ENCODE measurements at regions not wholly inside any gene's neighbourhood (a gene's known extent, or its start where the extent isn't known, plus 50 kb on each side); places are given as distances from the start of the nearest gene placed in this dataset.

GRCh38 chr2:235391921-235392615 lies 101.8 kb upstream of the AGAP1 start:
- Histone ChIP-seq H3K4me3 (ENCODE audit: low read length) (no peak overlapping the region), H3K27me3 (ENCODE audit: control insufficient read depth in 2 of 2, insufficient read depth in 2 of 2, low read length in 2 of 2) (no peaks in the 10 kb centered on the region), H3K4me1 (ENCODE audit: control insufficient read depth in 2 of 2, insufficient read depth in 2 of 2, low read length in 2 of 2) (peaks cover 11 to 14% of the 10 kb centered on the region in 2 donors), H3K9me3 (ENCODE audit: control insufficient read depth in 2 of 3, low read length in 3 of 3) (no peaks in the 10 kb centered on the region), H3K36me3 (ENCODE audit: control insufficient read depth in 2 of 3, insufficient read depth in 3 of 3, low read length in 3 of 3) (no peaks in the 10 kb centered on the region), H3K27ac (ENCODE audit: low read depth, low read length) (no peak overlapping the region)
- DNase-seq (no peak), ATAC-seq (no peak)
- H3K4me1 Mint-ChIP-seq: peaks cover 10 to 18% (median 13%) of the 10 kb centered on the region in 7 donors
- peaks cover 0 to 19% (median 9%) of the 10 kb centered on the region in 5 donors for H3K27me3 Mint-ChIP-seq
- H3K27ac Mint-ChIP-seq: no peak overlapping the region
- intact Hi-C loops (cut with micrococcal nuclease): no loop called here
- H3K4me3 Mint-ChIP-seq: peak overlapping the region in 1 of 10 donors; percentile 33
- peaks cover 0 to 10% (median 2%) of the 10 kb centered on the region in 11 donors for H3K9me3 Mint-ChIP-seq
- peaks cover 0 to 6% (median 0%) of the 10 kb centered on the region in 5 donors for H3K36me3 Mint-ChIP-seq
- ChIA-PET CTCF (no interaction called here), POLR2A (no interaction called here)

- Histone ChIP-seq H3K36me3 (ENCODE audit: control insufficient read depth in 2 of 3, insufficient read depth in 3 of 3, low read length in 3 of 3) (no peaks in the 10 kb centered on the region), H3K27ac (ENCODE audit: low read depth, low read length) (no peak overlapping the region), H3K9me3 (ENCODE audit: control insufficient read depth in 2 of 3, low read length in 3 of 3) (no peaks in the 10 kb centered on the region), H3K4me1 (ENCODE audit: control insufficient read depth in 2 of 2, insufficient read depth in 2 of 2, low read length in 2 of 2) (peaks cover 11 to 14% of the 10 kb centered on the region in 2 donors), H3K4me3 (ENCODE audit: low read length) (no peak overlapping the region), H3K27me3 (ENCODE audit: control insufficient read depth in 2 of 2, insufficient read depth in 2 of 2, low read length in 2 of 2) (no peaks in the 10 kb centered on the region)
- DNase-seq (no peak), ATAC-seq (no peak)
- Mint-ChIP-seq H3K27ac (no peak overlapping the region), H3K36me3 (peaks cover 0 to 9% (median 0%) of the 10 kb centered on the region in 5 donors), H3K9me3 (peaks cover 0 to 9% (median 2%) of the 10 kb centered on the region in 11 donors), H3K27me3 (peaks cover 0 to 28% (median 16%) of the 10 kb centered on the region in 5 donors), H3K4me3 (no peak overlapping the region), H3K4me1 (peaks cover 10 to 18% (median 13%) of the 10 kb centered on the region in 7 donors)
- POLR2A ChIA-PET: no interaction called here
- intact Hi-C loops (cut with micrococcal nuclease): no loop called here
- CTCF ChIA-PET: no interaction called here
Measured at GRCh38 chr2:235394278-235394828, 99.5 kb upstream of the AGAP1 start.

GRCh38 chr2:235396071-235396846 lies 97.6 kb upstream of the AGAP1 start:
- POLR2A ChIA-PET: no interaction called here

GRCh38 chr2:235398321-235398720 lies 95.5 kb upstream of the AGAP1 start:
- CTCF ChIA-PET: no interaction called here
- ATAC-seq (no peak), DNase-seq (no peak)
- Mint-ChIP-seq H3K36me3 (peaks cover 0 to 12% (median 0%) of the 10 kb centered on the region in 5 donors), H3K27me3 (peaks cover 0 to 47% (median 26%) of the 10 kb centered on the region in 5 donors), H3K4me3 (no peak overlapping the region), H3K27ac (no peak overlapping the region), H3K9me3 (peaks cover 0 to 14% (median 6%) of the 10 kb centered on the region in 11 donors), H3K4me1 (peaks cover 0 to 5% (median 0%) of the 10 kb centered on the region in 7 donors)
- H3K4me1 ChIP-seq (ENCODE audit: control insufficient read depth in 2 of 2, insufficient read depth in 2 of 2, low read length in 2 of 2): no peaks in the 10 kb centered on the region
- no peak overlapping the region for H3K4me3 ChIP-seq (ENCODE audit: low read length)
- H3K36me3 ChIP-seq (ENCODE audit: control insufficient read depth in 2 of 3, insufficient read depth in 3 of 3, low read length in 3 of 3): no peaks in the 10 kb centered on the region
- no peaks in the 10 kb centered on the region for H3K27me3 ChIP-seq (ENCODE audit: control insufficient read depth in 2 of 2, insufficient read depth in 2 of 2, low read length in 2 of 2)
- intact Hi-C loops (cut with micrococcal nuclease): no loop called here
- no peak overlapping the region for H3K27ac ChIP-seq (ENCODE audit: low read depth, low read length)
- POLR2A ChIA-PET: no interaction called here
- no peaks in the 10 kb centered on the region for H3K9me3 ChIP-seq (ENCODE audit: control insufficient read depth in 2 of 3, low read length in 3 of 3)

More at GRCh38 chr2:235396071-235396846, 97.6 kb upstream of the AGAP1 start:
- Mint-ChIP-seq H3K4me3 (no peak overlapping the region), H3K4me1 (peaks cover 0 to 5% (median 0%) of the 10 kb centered on the region in 7 donors), H3K27me3 (peaks cover 0 to 35% (median 22%) of the 10 kb centered on the region in 5 donors), H3K9me3 (peaks cover 0 to 18% (median 7%) of the 10 kb centered on the region in 11 donors), H3K27ac (no peak overlapping the region), H3K36me3 (peaks cover 0 to 12% (median 0%) of the 10 kb centered on the region in 5 donors)
- no peaks in the 10 kb centered on the region for H3K36me3 ChIP-seq (ENCODE audit: control insufficient read depth in 2 of 3, insufficient read depth in 3 of 3, low read length in 3 of 3)
- H3K27ac ChIP-seq (ENCODE audit: low read depth, low read length): no peak overlapping the region
- CTCF ChIA-PET: no interaction called here
- H3K27me3 ChIP-seq (ENCODE audit: control insufficient read depth in 2 of 2, insufficient read depth in 2 of 2, low read length in 2 of 2): no peaks in the 10 kb centered on the region
- DNase-seq: no peak
- intact Hi-C loops (cut with micrococcal nuclease): no loop called here
- H3K4me1 ChIP-seq (ENCODE audit: control insufficient read depth in 2 of 2, insufficient read depth in 2 of 2, low read length in 2 of 2): peaks cover 0 to under 1% of the 10 kb centered on the region in 2 donors
- no peaks in the 10 kb centered on the region for H3K9me3 ChIP-seq (ENCODE audit: control insufficient read depth in 2 of 3, low read length in 3 of 3)
- no peak for ATAC-seq
- no peak overlapping the region for H3K4me3 ChIP-seq (ENCODE audit: low read length)

DNA sequence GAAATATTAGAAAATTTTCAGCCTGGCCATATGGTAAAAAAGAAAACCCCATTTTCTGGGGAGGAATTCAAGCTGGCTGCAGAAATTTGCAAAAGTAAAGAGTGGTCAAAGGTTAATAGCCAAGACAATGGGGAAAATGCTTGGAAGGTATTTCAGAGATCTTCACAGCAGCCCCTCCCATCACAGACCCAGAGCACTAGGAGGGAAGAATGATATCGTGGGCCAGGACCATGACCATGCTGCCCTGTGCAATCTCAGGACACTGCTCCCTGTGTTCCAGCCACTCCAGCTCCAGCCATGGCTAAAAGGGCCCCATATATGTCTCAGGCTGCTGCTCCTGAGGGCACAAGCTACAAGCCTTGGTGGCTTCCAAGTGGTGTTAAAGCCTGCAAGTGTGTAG lies 93.9 kb upstream of the AGAP1 start:
- H3K9me3 ChIP-seq (ENCODE audit: control insufficient read depth in 2 of 3, low read length in 3 of 3): no peaks in the 10 kb centered on the region
- H3K27me3 ChIP-seq (ENCODE audit: control insufficient read depth in 2 of 2, insufficient read depth in 2 of 2, low read length in 2 of 2): no peaks in the 10 kb centered on the region
- peaks cover 0 to 14% (median 4%) of the 10 kb centered on the region in 11 donors for H3K9me3 Mint-ChIP-seq
- intact Hi-C loops (cut with micrococcal nuclease): no loop called here
- H3K36me3 Mint-ChIP-seq: peaks cover 0 to 5% (median 0%) of the 10 kb centered on the region in 5 donors
- no peak overlapping the region for H3K27ac ChIP-seq (ENCODE audit: low read depth, low read length)
- ChIA-PET CTCF (no interaction called here), POLR2A (no interaction called here)
- no peak overlapping the region for H3K4me3 ChIP-seq (ENCODE audit: low read length)
- no peaks in the 10 kb centered on the region for H3K4me1 Mint-ChIP-seq
- no peaks in the 10 kb centered on the region for H3K36me3 ChIP-seq (ENCODE audit: control insufficient read depth in 2 of 3, insufficient read depth in 3 of 3, low read length in 3 of 3)
- DNase-seq (no peak), ATAC-seq (no peak)
- H3K27me3 Mint-ChIP-seq: peaks cover 0 to 43% (median 26%) of the 10 kb centered on the region in 5 donors
- H3K27ac Mint-ChIP-seq: no peak overlapping the region
- H3K4me1 ChIP-seq (ENCODE audit: control insufficient read depth in 2 of 2, insufficient read depth in 2 of 2, low read length in 2 of 2): no peaks in the 10 kb centered on the region
- H3K4me3 Mint-ChIP-seq: no peak overlapping the region

- Histone ChIP-seq H3K4me3 (ENCODE audit: low read length) (no peak overlapping the region), H3K27me3 (ENCODE audit: control insufficient read depth in 2 of 2, insufficient read depth in 2 of 2, low read length in 2 of 2) (no peaks in the 10 kb centered on the region), H3K36me3 (ENCODE audit: control insufficient read depth in 2 of 3, insufficient read depth in 3 of 3, low read length in 3 of 3) (no peaks in the 10 kb centered on the region), H3K27ac (ENCODE audit: low read depth, low read length) (no peak overlapping the region), H3K9me3 (ENCODE audit: control insufficient read depth in 2 of 3, low read length in 3 of 3) (no peaks in the 10 kb centered on the region), H3K4me1 (ENCODE audit: control insufficient read depth in 2 of 2, insufficient read depth in 2 of 2, low read length in 2 of 2) (no peaks in the 10 kb centered on the region)
- Mint-ChIP-seq H3K27ac (no peak overlapping the region), H3K9me3 (peaks cover 0 to 14% (median 4%) of the 10 kb centered on the region in 11 donors), H3K4me1 (no peaks in the 10 kb centered on the region), H3K4me3 (no peak overlapping the region), H3K36me3 (peaks cover 0 to 5% (median 0%) of the 10 kb centered on the region in 5 donors), H3K27me3 (peaks cover 3 to 42% (median 22%) of the 10 kb centered on the region in 5 donors)
- ATAC-seq (no peak), DNase-seq (no peak)
- intact Hi-C loops (cut with micrococcal nuclease): no loop called here
- ChIA-PET POLR2A (no interaction called here), CTCF (no interaction called here)
Measured at GRCh38 chr2:235402422-235402821, 91.4 kb upstream of the AGAP1 start.
